ENCODE measurements at regions not wholly inside any gene's neighbourhood (a gene's known extent, or its start where the extent isn't known, plus 50 kb on each side); places are given as distances from the start of the nearest gene placed in this dataset.

DNA sequence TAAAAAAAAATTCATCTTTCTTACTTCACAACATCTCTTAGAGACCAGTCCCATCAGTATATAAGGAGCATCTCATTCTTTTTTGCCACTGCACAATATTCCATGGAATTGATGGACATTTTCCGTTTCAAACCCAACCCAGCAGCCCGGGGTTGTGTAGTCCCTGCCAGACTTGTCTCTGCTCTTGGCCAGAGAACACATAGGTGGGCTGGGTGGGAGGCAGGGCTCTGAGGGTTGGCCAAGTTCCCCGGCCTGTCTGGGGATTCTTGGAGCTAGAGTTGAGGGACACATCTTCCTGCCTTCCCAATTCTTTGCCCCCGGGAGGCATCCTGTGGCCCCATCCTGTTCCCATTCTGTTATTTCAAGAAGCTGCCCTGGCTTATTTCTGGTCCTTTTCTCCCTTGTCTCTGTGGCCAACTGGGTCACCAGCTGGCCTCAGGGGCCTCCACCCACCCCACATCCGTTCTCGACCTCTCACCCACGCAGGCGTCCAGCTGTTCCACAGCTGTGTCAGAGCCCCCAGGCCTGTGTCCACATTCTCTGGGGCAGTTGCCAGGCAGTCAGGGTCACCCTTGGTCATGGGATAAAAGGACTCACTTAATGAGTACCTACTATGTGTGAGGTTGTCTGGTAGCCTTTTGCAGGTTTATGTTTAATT lies 52.0 kb upstream of the CCDC63 start:
- TF ChIP-seq, protein P1, sequence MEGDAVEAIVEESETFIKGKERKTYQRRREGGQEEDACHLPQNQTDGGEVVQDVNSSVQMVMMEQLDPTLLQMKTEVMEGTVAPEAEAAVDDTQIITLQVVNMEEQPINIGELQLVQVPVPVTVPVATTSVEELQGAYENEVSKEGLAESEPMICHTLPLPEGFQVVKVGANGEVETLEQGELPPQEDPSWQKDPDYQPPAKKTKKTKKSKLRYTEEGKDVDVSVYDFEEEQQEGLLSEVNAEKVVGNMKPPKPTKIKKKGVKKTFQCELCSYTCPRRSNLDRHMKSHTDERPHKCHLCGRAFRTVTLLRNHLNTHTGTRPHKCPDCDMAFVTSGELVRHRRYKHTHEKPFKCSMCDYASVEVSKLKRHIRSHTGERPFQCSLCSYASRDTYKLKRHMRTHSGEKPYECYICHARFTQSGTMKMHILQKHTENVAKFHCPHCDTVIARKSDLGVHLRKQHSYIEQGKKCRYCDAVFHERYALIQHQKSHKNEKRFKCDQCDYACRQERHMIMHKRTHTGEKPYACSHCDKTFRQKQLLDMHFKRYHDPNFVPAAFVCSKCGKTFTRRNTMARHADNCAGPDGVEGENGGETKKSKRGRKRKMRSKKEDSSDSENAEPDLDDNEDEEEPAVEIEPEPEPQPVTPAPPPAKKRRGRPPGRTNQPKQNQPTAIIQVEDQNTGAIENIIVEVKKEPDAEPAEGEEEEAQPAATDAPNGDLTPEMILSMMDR (IDR thresholded peaks at IDR 0.05; ENCODE audit: control extremely low read depth, extremely low read depth, low read depth, missing control alignments): no peak
- DNase-seq (ENCODE audit: extremely low spot score): no peak
- ChIA-PET CTCF (interaction anchor here (0.8 to 1.4 kb wide), 3 partner anchors 9 to 93 kb away, joined by 3 read pairs; no protein-coding TSS in a partner anchor), POLR2A (no interaction called here)

DNA sequence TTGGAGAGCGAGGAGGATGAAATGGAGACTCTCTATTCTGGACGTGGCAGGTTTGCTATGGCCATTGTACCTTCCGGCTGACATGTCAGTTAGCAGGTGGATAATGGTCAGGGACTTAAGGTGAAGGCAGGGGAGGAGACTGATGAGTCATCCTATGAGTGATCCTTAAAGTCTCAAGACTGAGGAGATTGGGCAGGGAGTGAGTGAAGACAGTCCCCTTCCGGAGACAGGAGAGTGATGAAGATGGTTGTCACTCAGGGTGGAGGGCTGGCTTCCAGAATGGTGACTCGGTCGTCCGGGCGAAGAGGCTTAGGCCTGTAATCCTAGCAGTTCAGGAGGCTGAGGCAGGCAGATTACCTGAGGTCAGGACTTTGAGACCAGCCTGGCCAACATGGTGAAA lies 49.8 kb upstream of the CCDC63 start:
- TF ChIP-seq, protein P1 (IDR thresholded peaks at IDR 0.05; ENCODE audit: control extremely low read depth, extremely low read depth, low read depth, missing control alignments): no peak
- CTCF ChIA-PET: interaction anchor here (0.9 to 1.3 kb wide), 2 partner anchors 19 to 25 kb away, joined by 3 read pairs; no protein-coding TSS in a partner anchor
- DNase-seq (ENCODE audit: extremely low spot score): no peak
- POLR2A ChIA-PET: no interaction called here
